K562 (cell line): ENCODE measurements at regions not wholly inside any gene's neighbourhood (a gene's known extent, or its start where the extent isn't known, plus 50 kb on each side); places are given as distances from the start of the nearest gene placed in this dataset.

Experiments
- ADNP ChIP-seq: fragments of 200-800 bp; sonication (Bioruptor generic); IDR thresholded peaks from 2 replicates; pipeline ENCODE4 v1.6.1; 2016; ENCODE audit warnings: missing genetic modification characterization, missing compliant biosample characterization
- CCAR2 ChIP-seq: fragments of 200-400 bp; formaldehyde crosslinking; IDR thresholded peaks from 2 replicates; pipeline ENCODE4 v1.6.1; 2017; ENCODE audit warnings: mild to moderate bottlenecking, low read depth, low read length
- COPS2 ChIP-seq: fragments of 450-650 bp; conservative IDR thresholded peaks from 2 replicates; pipeline ENCODE4 v1.6.1; 2016; ENCODE audit warnings: mild to moderate bottlenecking, moderate library complexity
- HNRNPLL ChIP-seq: fragments of 200-400 bp; formaldehyde crosslinking; IDR thresholded peaks from 2 replicates; pipeline ENCODE4 v1.6.1; 2017; ENCODE audit warnings: low read length, low read depth, mild to moderate bottlenecking; ENCODE audit not compliant: poor library complexity, severe bottlenecking
- HNRNPUL1 ChIP-seq: fragments of 200-400 bp; formaldehyde crosslinking; IDR thresholded peaks from 2 replicates; pipeline ENCODE4 v1.6.1; 2017; ENCODE audit warnings: low read length
- KAT7 ChIP-seq: sonication (generic); formaldehyde crosslinking; IDR thresholded peaks from 2 replicates; pipeline ENCODE4 v1.8.0; 2022; ENCODE audit warnings: missing genetic modification reagents, mild to moderate bottlenecking, borderline replicate concordance
- KLF1 ChIP-seq: fragments of 450-650 bp; IDR thresholded peaks from 2 replicates; pipeline ENCODE4 v1.6.1; 2016; ENCODE audit warnings: missing genetic modification characterization, missing compliant biosample characterization
- MAFK ChIP-seq: IDR thresholded peaks from 2 replicates; pipeline ENCODE4 v1.6.1; 2011; ENCODE audit warnings: low read length, improper control_type of control experiment
- NFIC ChIP-seq: fragments of 450-650 bp; IDR thresholded peaks from 2 replicates; pipeline ENCODE4 v1.6.1; 2017; ENCODE audit warnings: mild to moderate bottlenecking, inconsistent platforms
- NR2C2 ChIP-seq, 2 experiments: fragments of 200-800 bp in 1 of 2; sonication (Bioruptor generic) in 1 of 2; sonication (generic) in 1 of 2; formaldehyde crosslinking in 1 of 2; IDR thresholded peaks; 2 replicates each; pipeline versions ENCODE4 v1.6.1 to v1.8.0; 2016 to 2022; ENCODE audit warnings: mild to moderate bottlenecking in 1 of 2, missing compliant biosample characterization in 1 of 2, missing genetic modification characterization in 1 of 2, missing genetic modification reagents in 1 of 2
- PHTF2 ChIP-seq: fragments of 250-450 bp; sonication (Bioruptor Pico); IDR thresholded peaks from 2 replicates; pipeline ENCODE4 v1.5.0; 2021; ENCODE audit warnings: mild to moderate bottlenecking
- POLR3A ChIP-seq: IDR thresholded peaks from 2 replicates; pipeline ENCODE4 v1.6.1; 2011; ENCODE audit warnings: borderline replicate concordance, mild to moderate bottlenecking, moderate library complexity; ENCODE audit not compliant: insufficient read length, insufficient read depth; ENCODE audit errors: extremely low read depth
- RB1 ChIP-seq: fragments of 450-650 bp; IDR thresholded peaks from 2 replicates; pipeline ENCODE4 v1.6.1; 2017; ENCODE audit warnings: low read depth, mild to moderate bottlenecking
- RBBP5 ChIP-seq: fragments of 200-600 bp; sonication (generic); IDR thresholded peaks from 2 replicates; pipeline ENCODE4 v1.6.1; 2012; ENCODE audit warnings: borderline replicate concordance, mild to moderate bottlenecking, low read length, control low read depth, inconsistent platforms; ENCODE audit not compliant: insufficient read depth, poor library complexity, severe bottlenecking
- RBM22 ChIP-seq: fragments of 200-400 bp; formaldehyde crosslinking; IDR thresholded peaks from 2 replicates; pipeline ENCODE4 v1.6.1; 2018; ENCODE audit warnings: low read length, low read depth; ENCODE audit not compliant: poor library complexity, severe bottlenecking
- SIX5 ChIP-seq, 2 experiments: IDR thresholded peaks; 2 replicates each; pipeline ENCODE4 v1.6.1; 2011; ENCODE audit warnings: low read length in 2 of 2, borderline replicate concordance in 1 of 2, low read depth in 1 of 2, mild to moderate bottlenecking in 1 of 2, moderate library complexity in 1 of 2; ENCODE audit not compliant: insufficient read depth in 1 of 2
- TOE1 ChIP-seq, 2 experiments: fragments of 450-650 bp in 1 of 2; sonication (generic) in 1 of 2; formaldehyde crosslinking in 1 of 2; IDR thresholded peaks; 2 replicates each; pipeline versions ENCODE4 v1.7.1 to v1.8.0; 2016 to 2022; ENCODE audit warnings: borderline replicate concordance in 2 of 2, mild to moderate bottlenecking in 2 of 2, antibody characterized with exemption in 1 of 2, inconsistent platforms in 1 of 2, low read depth in 1 of 2, missing genetic modification reagents in 1 of 2, moderate library complexity in 1 of 2
- TF ChIP-seq, protein P1 (sequence below): fragments of 250-450 bp; sonication (Bioruptor Pico); IDR thresholded peaks from 2 replicates; pipeline ENCODE4 v1.8.0; 2021; ENCODE audit warnings: moderate library complexity, mild to moderate bottlenecking, inconsistent platforms
- TF ChIP-seq, protein P2 (sequence below), 2 experiments: fragments of 200-800 bp in 1 of 2; sonication (Bioruptor generic) in 1 of 2; sonication (generic) in 1 of 2; formaldehyde crosslinking in 1 of 2; IDR thresholded peaks in 1 of 2; conservative IDR thresholded peaks in 1 of 2; 2 replicates each; pipeline versions ENCODE4 v1.5.0 to v1.6.1; 2016 to 2020; ENCODE audit warnings: missing compliant biosample characterization in 1 of 2, missing genetic modification characterization in 1 of 2, missing genetic modification reagents in 1 of 2
- TF ChIP-seq, protein P3 (sequence below): sonication (generic); formaldehyde crosslinking; IDR thresholded peaks from 2 replicates; pipeline ENCODE4 v1.8.0; 2022; ENCODE audit warnings: mild to moderate bottlenecking, missing genetic modification reagents, borderline replicate concordance

DNA sequence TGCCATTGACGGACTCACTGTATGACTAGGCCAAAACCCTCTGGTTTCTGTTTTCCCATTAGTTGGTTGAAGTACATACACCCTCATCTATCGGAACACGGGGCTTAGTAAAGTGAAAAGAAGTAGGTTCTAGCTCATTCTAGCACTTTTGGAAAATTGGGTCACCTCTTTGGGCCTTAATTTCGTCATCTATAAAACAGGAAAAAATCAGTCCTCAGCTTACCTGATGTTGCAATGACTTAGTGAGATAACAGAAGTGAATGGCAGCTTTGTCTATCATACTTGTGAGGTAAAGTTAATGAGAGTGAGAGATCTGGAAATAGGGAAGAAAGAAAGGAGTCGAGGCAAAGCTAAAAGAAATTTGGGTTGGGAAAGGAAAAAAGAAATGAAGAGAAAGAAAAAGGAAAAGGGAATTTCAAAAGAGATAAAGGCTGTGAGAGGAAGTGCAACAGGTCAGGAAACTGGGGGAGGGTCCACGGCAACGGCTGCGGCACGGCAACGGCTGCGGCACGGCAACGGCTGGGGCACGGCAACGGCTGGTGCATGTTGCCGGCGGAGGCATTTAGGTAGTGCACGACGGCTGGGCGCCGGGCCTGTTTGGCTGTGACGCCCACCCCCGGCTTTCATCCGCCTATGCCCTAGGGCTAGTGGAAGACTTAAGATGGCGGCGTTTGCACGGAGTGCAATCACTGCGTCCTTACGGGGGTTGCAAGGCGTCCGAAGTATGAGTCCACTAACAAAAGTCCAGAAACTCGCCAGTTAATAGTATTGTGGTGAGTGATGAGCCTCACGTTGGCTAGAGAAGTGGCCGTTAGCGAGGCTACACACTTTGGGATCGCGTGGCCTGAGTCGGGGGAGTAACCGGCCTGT lies 91.4 kb upstream of the XIST start (continued):
- TF ChIP-seq RBBP5 (peak; percentile 95), HNRNPLL (peak; percentile 72), NFIC (peak; percentile 49), CCAR2 (no peak), RBM22 (peak; percentile 96), TOE1 (IDR thresholded peaks at IDR 0.05; ENCODE audit: borderline replicate concordance) (peak; percentile 83), TOE1 (CRISPR knock-in tag; IDR thresholded peaks at IDR 0.05; ENCODE audit: borderline replicate concordance, low read depth) (0 out of 2 replicates have a peak, but pooled peaks have one; percentile 37), HNRNPUL1 (no peak), KAT7 (CRISPR knock-in tag) (no peak; the same call in 1 of the 2 replicates), COPS2 (no peak), MAFK (no peak), PHTF2 (CRISPR knock-in tag) (no peak), KLF1 (tag) (peak; percentile 45; the same call in 1 of the 2 replicates), ADNP (no peak), NR2C2 (CRISPR knock-in tag; IDR thresholded peaks at IDR 0.05) (peak; percentile 79), NR2C2 (tag; IDR thresholded peaks at IDR 0.05) (peak; percentile 76), POLR3A (no peak), RB1 (peak; percentile 93), SIX5 (IDR thresholded peaks at IDR 0.05; ENCODE audit: borderline replicate concordance in 1 of 2, insufficient read depth in 1 of 2, low read depth in 1 of 2, low read length in 2 of 2) (peak; percentile 19 to 40; a peak in 2 of 4 replicates)
- TF ChIP-seq, protein P1, sequence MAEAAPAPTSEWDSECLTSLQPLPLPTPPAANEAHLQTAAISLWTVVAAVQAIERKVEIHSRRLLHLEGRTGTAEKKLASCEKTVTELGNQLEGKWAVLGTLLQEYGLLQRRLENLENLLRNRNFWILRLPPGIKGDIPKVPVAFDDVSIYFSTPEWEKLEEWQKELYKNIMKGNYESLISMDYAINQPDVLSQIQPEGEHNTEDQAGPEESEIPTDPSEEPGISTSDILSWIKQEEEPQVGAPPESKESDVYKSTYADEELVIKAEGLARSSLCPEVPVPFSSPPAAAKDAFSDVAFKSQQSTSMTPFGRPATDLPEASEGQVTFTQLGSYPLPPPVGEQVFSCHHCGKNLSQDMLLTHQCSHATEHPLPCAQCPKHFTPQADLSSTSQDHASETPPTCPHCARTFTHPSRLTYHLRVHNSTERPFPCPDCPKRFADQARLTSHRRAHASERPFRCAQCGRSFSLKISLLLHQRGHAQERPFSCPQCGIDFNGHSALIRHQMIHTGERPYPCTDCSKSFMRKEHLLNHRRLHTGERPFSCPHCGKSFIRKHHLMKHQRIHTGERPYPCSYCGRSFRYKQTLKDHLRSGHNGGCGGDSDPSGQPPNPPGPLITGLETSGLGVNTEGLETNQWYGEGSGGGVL (CRISPR knock-in tag): no peak
- TF ChIP-seq, protein P2, sequence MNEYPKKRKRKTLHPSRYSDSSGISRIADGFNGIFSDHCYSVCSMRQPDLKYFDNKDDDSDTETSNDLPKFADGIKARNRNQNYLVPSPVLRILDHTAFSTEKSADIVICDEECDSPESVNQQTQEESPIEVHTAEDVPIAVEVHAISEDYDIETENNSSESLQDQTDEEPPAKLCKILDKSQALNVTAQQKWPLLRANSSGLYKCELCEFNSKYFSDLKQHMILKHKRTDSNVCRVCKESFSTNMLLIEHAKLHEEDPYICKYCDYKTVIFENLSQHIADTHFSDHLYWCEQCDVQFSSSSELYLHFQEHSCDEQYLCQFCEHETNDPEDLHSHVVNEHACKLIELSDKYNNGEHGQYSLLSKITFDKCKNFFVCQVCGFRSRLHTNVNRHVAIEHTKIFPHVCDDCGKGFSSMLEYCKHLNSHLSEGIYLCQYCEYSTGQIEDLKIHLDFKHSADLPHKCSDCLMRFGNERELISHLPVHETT (CRISPR knock-in tag; conservative IDR thresholded peaks at IDR 0.05 in 1 of 2, IDR thresholded peaks at IDR 0.05 in 1 of 2): peak in 1 of 2 experiments; percentile 88; a peak in 2 of 4 replicates
- TF ChIP-seq, protein P3, sequence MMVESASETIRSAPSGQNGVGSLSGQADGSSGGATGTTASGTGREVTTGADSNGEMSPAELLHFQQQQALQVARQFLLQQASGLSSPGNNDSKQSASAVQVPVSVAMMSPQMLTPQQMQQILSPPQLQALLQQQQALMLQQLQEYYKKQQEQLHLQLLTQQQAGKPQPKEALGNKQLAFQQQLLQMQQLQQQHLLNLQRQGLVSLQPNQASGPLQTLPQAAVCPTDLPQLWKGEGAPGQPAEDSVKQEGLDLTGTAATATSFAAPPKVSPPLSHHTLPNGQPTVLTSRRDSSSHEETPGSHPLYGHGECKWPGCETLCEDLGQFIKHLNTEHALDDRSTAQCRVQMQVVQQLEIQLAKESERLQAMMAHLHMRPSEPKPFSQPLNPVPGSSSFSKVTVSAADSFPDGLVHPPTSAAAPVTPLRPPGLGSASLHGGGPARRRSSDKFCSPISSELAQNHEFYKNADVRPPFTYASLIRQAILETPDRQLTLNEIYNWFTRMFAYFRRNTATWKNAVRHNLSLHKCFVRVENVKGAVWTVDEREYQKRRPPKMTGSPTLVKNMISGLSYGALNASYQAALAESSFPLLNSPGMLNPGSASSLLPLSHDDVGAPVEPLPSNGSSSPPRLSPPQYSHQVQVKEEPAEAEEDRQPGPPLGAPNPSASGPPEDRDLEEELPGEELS (CRISPR knock-in tag): 0 out of 2 replicates have a peak, but pooled peaks have one; percentile 54
